ENCODE measurements at regions not wholly inside any gene's neighbourhood (a gene's known extent, or its start where the extent isn't known, plus 50 kb on each side); places are given as distances from the start of the nearest gene placed in this dataset.

- ChIA-PET SMC1A (ENCODE audit: uncharacterized antibody, unreplicated experiment) (interaction anchor here (0.9 to 1.9 kb wide), 3 partner anchors 12 to 145 kb away, joined by 3 to 4 read pairs (median 3); no protein-coding TSS in a partner anchor), CTCF (no interaction called here), RAD21 (ENCODE audit: unreplicated experiment) (interaction anchor here (0.8 kb wide), 1 partner anchor 1088 kb away, joined by 3 read pairs; no protein-coding TSS in a partner anchor), POLR2A (no interaction called here)
- no peak for ATAC-seq
- H4K20me1 ChIP-seq (ENCODE audit: control insufficient read depth, insufficient read depth), result no peaks in the 10 kb centered on the region
- H2AFZ ChIP-seq (ENCODE audit: control insufficient read depth, low read depth, low read length), result no peak overlapping the region
- FAIRE-seq, result no peak
- no peak overlapping the region for H3K9ac ChIP-seq (ENCODE audit: control insufficient read depth, insufficient read depth, low read length)
- H3K27me3 ChIP-seq (replicated peaks in 1 of 2; ENCODE audit: control insufficient read depth in 2 of 2, insufficient read depth in 2 of 2, low read length in 1 of 2), result no peaks in the 10 kb centered on the region
- H3K9me3 ChIP-seq (replicated peaks; ENCODE audit: control insufficient read depth, insufficient read depth, low read length), result no peaks in the 10 kb centered on the region
- no peaks in the 10 kb centered on the region for H3K79me2 ChIP-seq (ENCODE audit: control insufficient read depth, insufficient read depth, low read length)
- 0% methylated on average over 3 of the region's 3 CpGs for WGBS (ENCODE audit: insufficient coverage, insufficient replicate concordance, low lambda C conversion rate, missing lambda C conversion rate)
- H3K4me1 ChIP-seq (ENCODE audit: control insufficient read depth, insufficient read depth, low read length), result no peaks in the 10 kb centered on the region
- no TSS peak for BruUV-seq (replicated peaks)
- H3K27ac ChIP-seq (ENCODE audit: control insufficient read depth, insufficient read depth), result no peak overlapping the region
- no peak for DNase-seq (ENCODE audit: low read depth, low spot score)
- intact Hi-C loops (cut with micrococcal nuclease; ENCODE audit: unreplicated experiment), result no loop called here
- in situ Hi-C loops (cut with MboI), result no loop called here
- H3K36me3 ChIP-seq (ENCODE audit: control insufficient read depth in 2 of 2, insufficient read depth in 2 of 2, low read length in 1 of 2), result no peaks in the 10 kb centered on the region
- H3K4me2 ChIP-seq (ENCODE audit: control insufficient read depth, insufficient read depth), result no peak overlapping the region
- H3K4me3 ChIP-seq, result no peak overlapping the region
- TF ChIP-seq E4F1 (IDR thresholded peaks at IDR 0.05; ENCODE audit: borderline replicate concordance, partially characterized antibody), result no peak
- no peak for TF ChIP-seq FOXK2 (IDR thresholded peaks at IDR 0.05)
- TF ChIP-seq IKZF1 (conservative IDR thresholded peaks at IDR 0.05), result no peak
- no peak for TF ChIP-seq SMAD5 (IDR thresholded peaks at IDR 0.05; ENCODE audit: low read depth)
- TF ChIP-seq ASH2L (IDR thresholded peaks at IDR 0.05; ENCODE audit: borderline replicate concordance, low read depth), result no peak
- TF ChIP-seq MEF2B (IDR thresholded peaks at IDR 0.05; ENCODE audit: partially characterized antibody, poor library complexity, severe bottlenecking), result no peak
- TF ChIP-seq RB1 (IDR thresholded peaks at IDR 0.05; ENCODE audit: borderline replicate concordance), result no peak
- no peak for TF ChIP-seq ZNF384 (IDR thresholded peaks at IDR 0.05; ENCODE audit: borderline replicate concordance, low read depth, low read length)
- TF ChIP-seq, protein P1, sequence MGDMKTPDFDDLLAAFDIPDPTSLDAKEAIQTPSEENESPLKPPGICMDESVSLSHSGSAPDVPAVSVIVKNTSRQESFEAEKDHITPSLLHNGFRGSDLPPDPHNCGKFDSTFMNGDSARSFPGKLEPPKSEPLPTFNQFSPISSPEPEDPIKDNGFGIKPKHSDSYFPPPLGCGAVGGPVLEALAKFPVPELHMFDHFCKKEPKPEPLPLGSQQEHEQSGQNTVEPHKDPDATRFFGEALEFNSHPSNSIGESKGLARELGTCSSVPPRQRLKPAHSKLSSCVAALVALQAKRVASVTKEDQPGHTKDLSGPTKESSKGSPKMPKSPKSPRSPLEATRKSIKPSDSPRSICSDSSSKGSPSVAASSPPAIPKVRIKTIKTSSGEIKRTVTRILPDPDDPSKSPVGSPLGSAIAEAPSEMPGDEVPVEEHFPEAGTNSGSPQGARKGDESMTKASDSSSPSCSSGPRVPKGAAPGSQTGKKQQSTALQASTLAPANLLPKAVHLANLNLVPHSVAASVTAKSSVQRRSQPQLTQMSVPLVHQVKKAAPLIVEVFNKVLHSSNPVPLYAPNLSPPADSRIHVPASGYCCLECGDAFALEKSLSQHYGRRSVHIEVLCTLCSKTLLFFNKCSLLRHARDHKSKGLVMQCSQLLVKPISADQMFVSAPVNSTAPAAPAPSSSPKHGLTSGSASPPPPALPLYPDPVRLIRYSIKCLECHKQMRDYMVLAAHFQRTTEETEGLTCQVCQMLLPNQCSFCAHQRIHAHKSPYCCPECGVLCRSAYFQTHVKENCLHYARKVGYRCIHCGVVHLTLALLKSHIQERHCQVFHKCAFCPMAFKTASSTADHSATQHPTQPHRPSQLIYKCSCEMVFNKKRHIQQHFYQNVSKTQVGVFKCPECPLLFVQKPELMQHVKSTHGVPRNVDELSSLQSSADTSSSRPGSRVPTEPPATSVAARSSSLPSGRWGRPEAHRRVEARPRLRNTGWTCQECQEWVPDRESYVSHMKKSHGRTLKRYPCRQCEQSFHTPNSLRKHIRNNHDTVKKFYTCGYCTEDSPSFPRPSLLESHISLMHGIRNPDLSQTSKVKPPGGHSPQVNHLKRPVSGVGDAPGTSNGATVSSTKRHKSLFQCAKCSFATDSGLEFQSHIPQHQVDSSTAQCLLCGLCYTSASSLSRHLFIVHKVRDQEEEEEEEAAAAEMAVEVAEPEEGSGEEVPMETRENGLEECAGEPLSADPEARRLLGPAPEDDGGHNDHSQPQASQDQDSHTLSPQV (IDR thresholded peaks at IDR 0.05), result no peak
- no peak for TF ChIP-seq ESRRA (IDR thresholded peaks at IDR 0.05; ENCODE audit: low read length)
- TF ChIP-seq YY1 (IDR thresholded peaks at IDR 0.05; ENCODE audit: low read depth, low read length), result no peak
- TF ChIP-seq, protein P2, sequence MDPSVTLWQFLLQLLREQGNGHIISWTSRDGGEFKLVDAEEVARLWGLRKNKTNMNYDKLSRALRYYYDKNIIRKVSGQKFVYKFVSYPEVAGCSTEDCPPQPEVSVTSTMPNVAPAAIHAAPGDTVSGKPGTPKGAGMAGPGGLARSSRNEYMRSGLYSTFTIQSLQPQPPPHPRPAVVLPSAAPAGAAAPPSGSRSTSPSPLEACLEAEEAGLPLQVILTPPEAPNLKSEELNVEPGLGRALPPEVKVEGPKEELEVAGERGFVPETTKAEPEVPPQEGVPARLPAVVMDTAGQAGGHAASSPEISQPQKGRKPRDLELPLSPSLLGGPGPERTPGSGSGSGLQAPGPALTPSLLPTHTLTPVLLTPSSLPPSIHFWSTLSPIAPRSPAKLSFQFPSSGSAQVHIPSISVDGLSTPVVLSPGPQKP (IDR thresholded peaks at IDR 0.05; ENCODE audit: low read depth, low read length), result no peak
- no peak for TF ChIP-seq ATF3 (IDR thresholded peaks at IDR 0.05; ENCODE audit: borderline replicate concordance, extremely low read depth, low read depth, low read length)
These were observed 637.9 kb upstream of the RGS18 start for GRCh38 chr1:191520345-191520744.

Data from GM12878 (cell line).